GM21526 (cell line): ENCODE measurements at regions not wholly inside any gene's neighbourhood (a gene's known extent, or its start where the extent isn't known, plus 50 kb on each side); places are given as distances from the start of the nearest gene placed in this dataset.

ENCODE experiments used
- ATAC-seq: cut with Tn5 transposase; IDR thresholded peaks from one replicate; pipeline ENCODE4 v1.9.1; 2021; ENCODE audit warnings: moderate library complexity; ENCODE audit not compliant: unreplicated experiment, low FRiP score

DNA sequence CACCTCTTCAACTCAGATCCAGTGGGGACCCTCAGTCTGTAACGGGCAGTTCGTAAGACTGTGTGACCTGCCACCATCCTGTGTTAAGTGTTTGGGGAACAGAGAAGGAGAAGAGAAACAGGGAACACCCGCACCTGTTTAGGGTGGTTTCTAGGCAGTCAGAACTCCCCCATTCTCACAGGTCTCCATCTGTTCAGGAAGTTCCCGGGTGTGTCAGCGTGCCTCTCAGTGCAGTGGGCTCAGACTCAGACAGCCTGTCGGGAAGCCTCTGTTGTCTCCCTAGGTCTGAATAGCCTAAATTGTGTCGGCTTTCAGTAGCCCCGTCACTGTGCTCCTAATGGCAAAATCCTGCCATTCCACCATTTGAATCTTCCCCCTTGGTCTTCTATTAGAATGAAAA lies 256.6 kb downstream of the LOXHD1 start:
- ATAC-seq = no peak

DNA sequence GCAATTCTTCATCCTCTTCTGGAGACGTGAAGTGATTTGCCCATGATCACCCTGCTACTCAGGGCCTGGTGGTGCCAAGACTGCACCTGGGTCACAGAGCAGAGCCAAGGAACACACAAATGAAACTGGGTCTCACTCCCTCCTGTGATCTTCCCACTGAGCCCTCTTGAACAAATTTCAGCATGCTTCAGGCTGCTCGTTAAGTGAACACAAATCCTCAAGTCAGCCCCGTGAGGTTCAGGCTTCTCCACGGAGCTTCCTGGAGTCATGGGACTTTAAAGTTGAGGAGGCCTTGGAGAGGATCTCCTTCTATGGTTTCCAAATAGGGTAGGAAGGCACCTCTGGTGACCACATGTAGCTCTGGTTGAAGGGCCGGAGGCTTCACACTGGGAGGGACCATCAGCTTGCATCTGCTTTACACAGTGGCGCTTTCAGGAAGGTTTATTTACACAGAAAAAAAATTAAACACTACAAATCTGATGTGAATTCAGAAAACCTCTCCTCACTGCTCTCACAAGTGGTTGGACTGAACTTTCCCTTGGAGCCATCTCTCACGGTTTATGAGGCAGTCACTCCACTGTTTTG lies 255.4 kb downstream of the LOXHD1 start:
- no peak for ATAC-seq

DNA sequence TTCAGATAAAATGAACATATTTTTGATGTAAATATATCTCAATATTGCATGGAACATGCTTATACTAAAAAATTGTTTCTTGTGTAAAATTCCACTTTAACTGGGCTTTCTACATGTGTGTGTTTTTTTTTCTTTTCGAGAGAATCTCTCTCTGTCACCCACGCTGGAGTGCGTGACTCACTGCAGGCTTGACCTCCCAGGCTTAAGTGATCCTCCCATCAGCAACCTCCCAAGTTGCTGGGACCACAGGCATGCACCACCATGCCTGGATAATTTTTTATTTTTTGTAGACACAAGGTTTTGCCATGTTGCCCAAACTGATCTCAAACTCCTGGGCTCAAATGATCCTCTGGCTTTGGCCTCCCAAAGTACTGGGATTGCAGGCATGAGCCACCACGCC lies 254.6 kb downstream of the LOXHD1 start:
- no peak for ATAC-seq

DNA sequence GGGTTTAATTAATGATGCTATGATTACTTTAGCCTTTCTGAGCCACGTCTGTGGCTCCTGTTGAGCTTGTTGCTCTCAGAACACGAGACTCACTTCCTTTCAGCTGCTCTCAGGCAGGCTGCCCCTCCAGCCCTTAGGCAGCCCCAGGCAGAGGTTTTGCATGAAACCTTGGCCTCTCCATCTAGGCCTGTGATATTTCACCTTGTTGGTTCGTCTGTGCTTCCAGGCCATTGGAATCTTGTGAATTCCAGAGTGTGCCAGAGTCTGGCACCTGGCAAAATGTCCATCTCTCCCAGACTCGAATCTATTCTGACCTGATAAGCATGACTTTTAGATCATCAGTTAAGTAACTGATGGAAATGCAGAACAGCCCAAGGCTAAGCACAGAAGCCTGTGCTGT lies 254.1 kb downstream of the LOXHD1 start:
- ATAC-seq = no peak

- ATAC-seq = no peak
These were observed 251.0 kb downstream of the LOXHD1 start for GRCh38 chr18:46405832-46406538.

DNA sequence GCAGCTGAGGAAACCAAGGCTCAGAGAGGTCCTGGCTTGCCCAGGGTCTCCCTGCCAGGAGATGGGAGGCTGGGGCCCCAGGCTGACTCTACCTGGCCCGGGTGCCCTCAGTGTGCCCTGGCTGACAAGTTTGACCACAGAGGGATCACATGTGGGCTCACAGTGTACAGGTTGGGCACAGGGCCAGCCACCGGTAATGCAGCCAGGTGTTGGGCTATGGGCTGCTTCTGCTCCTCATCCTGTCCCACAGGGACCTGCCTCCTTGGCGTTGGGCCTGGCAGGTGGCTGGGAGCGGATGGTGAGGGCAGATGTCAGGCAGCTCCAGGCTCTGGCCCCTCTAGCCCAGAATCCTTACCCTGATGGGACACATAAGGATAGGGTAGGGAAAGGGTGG lies 250.5 kb downstream of the LOXHD1 start:
- no peak for ATAC-seq

DNA sequence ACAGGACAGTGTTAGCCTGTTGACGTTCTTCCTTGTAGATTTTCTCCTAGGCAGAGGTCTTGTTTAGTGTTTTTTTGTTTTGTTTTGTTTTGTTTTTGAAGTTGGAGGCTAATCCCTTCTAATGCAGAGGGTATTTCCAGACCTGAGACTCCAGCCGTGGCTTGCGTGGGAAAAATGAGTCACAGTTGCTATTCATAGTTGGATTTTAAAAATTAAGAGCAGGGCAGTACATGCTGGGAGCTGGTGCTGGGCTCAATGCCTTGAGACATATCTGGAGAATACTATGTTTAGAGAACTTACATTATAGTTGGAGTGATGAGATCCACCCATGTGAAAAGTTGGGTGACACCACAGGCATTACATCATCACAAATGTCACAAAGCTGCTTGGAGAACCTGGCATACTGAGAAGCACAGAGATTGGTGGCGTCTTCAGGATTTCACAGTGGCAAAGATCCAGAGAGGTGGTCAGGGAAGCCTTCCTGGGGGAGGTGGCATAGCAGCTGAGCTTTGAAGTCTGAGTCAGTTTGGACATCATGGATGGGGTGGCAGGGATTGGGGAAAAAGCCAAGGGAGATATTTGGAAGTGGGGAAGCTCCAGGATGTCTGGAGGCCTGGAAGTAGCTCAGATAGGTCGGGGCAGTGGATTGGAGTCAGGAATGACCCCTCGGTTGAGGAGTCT lies 249.4 kb downstream of the LOXHD1 start:
- no peak for ATAC-seq

- ATAC-seq = no peak
These were observed 248.6 kb downstream of the LOXHD1 start for GRCh38 chr18:46408334-46408987.

DNA sequence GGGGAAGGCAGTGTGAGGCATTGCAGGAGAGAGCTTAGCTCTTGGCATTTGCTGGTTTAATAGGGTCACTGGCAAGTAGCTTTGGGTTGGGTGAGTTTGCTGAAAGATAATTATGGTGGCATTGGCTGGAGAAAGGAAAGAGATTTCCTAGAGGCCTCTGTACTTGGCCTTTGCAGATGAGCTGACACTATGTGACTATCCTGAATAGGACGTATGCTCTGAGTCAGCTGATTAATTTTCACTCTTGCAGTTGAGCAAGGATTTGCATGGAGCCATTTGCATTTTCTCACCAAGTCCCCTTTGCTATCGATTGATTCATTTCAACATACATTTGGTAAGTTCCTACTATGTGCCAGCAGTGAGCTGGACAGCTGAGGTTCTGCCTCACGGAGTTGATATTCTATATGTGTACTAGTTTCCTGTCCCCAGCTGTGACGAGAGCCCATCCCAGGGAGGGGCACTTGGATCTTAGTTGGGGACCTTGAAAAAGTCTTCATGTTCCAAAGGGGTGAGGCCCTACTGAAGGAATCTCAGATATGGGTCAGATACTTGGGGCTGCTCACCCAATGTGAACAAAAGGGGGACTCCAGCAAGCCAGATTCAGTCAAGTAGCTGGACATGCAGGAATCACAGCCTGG lies 245.7 kb downstream of the LOXHD1 start:
- ATAC-seq = no peak

DNA sequence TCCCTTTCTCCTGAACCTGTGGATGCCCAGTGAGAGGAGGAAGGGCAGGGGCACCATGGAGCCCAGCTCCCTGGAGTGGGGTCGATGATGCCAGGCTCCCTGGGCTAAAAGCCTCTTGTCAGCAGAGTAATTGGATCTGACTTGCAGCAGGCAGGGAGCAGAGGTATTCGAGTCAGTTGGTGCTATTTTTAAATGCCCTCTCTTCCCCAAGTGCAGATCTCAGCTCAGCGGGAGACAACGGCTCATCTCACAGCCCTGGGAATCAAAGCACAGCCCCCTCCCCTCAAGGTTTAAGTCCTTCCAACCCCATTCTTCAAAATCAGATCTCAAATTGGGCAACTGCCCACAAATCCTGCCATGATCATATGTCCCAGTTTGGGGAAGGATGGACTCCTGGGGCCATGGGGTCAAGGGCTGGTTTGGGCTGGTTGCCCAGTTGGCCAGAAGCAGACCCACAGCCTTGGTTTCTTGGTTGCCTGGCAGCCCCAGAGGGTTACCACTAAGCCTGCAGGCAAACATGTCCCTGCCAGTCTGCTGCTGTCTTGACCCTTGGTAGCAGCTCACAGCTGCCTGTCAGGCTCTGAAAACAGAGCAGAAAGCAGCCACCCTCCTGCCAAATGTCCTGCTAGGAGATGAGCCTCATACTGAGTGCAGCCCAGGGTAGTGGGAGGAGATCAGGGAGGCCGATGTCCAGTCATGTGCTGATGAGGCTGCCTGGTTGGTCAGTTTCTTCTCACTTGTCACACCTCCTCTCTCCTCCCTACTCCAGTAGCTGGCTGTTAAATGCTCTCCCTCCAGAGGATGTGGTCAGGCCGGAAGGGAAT lies 244.9 kb downstream of the LOXHD1 start:
- no peak for ATAC-seq

GRCh38 chr18:46412916-46413315 lies 244.1 kb downstream of the LOXHD1 start:
- ATAC-seq = no peak

DNA sequence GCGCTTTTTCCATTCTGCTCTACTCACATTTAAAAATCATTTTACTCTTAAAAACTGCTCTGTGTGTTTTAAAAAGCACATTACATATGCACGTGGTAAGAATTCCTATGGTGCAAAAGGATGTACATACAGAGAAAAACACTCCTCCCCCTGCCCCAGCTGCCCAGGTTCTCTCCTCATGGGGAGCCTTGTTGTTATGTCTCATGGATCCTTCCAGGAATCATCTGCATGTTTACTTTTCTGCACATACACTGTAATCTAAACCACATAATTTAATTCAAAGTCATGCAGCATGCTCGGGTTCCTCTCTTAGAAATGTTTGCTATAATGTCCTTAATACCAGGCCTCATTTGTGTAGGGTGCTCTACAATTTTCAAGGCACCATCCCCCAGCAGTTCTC lies 243.3 kb downstream of the LOXHD1 start:
- no peak for ATAC-seq

- no peak for ATAC-seq
These were observed 242.2 kb downstream of the LOXHD1 start for GRCh38 chr18:46414863-46415262.

DNA sequence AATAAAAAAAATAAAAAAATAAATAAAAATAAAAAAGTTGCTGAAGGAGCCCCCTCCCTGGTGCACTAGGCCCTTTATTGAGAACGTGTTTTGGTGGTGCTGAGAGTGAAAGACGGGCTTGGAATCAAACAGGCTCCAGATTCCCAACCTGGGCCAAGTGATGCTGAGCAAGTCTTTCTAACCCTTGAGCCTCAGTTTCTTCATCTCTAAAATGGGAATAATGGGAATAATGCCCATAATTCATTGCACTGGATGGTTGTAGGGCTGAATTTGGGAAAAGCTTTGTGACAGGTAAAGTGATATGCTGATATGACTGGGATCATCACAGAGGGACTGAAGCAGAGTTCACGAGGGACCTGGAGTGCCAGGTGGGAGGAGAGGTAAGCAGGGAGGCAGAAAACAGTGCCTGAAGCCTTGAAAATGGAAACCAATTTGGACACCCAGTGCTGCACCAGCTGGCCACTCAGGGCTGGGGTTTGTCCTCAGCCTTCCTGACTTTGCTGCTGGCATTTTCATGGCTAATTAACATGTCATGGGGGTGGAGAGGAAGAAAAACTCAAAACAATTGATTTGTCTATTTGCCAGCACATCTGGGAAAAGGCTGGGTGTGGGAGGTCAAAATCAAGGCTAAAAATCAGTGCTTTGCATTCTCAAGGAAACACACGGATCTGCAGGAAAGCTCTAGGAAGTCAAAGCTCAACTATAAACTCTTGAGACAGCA lies 241.3 kb downstream of the LOXHD1 start:
- ATAC-seq = no peak

GRCh38 chr18:46416706-46417638 lies 240.0 kb downstream of the LOXHD1 start:
- ATAC-seq = peak; percentile 87

DNA sequence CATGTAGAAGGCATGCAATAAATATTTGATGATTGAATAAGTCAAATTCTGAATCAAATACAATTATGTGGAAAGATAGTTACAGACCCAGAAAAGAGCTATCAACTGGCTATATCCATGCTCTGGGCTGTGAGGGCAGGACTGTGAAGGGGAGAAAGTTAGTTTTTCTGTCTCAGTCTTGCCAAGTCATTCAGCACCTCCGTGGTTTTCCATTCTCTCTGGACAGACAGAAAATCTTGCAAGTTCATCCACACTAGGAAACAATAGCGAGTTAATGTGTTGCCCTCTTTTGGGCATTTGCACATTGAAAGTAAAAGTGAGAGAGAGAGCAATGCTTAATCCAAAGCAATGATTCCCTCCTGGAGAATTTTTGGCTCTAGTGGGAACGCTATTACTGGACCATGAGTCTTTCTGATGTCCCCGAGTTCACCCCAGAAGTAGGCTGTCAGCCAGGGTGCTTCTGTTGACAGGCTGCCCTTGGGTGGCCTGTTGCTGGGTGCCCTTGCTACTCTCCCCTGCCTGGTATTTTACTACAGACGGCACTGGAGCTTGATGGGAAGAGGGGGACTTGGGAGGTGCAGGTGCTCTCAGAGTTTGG lies 238.3 kb downstream of the LOXHD1 start:
- ATAC-seq = no peak

- no peak for ATAC-seq
These were observed 237.5 kb downstream of the LOXHD1 start for GRCh38 chr18:46419391-46420141.
